ENCODE measurements at regions not wholly inside any gene's neighbourhood (a gene's known extent, or its start where the extent isn't known, plus 50 kb on each side); places are given as distances from the start of the nearest gene placed in this dataset.

- Histone ChIP-seq H2AFZ (ENCODE audit: insufficient read depth, low read depth, low read length, poor library complexity, severe bottlenecking) (no peak overlapping the region), H3K27ac (ENCODE audit: low read length in 2 of 2) (no peak overlapping the region), H3K36me3 (replicated peaks in 1 of 2; ENCODE audit: control extremely low read depth in 1 of 2, control insufficient read depth in 1 of 2, extremely low read depth in 1 of 2, insufficient read depth in 2 of 2, low read length in 1 of 2) (no peaks in the 10 kb centered on the region), H3K79me2 (ENCODE audit: control insufficient read depth, insufficient read depth, low read length) (no peaks in the 10 kb centered on the region), H3K4me3 (ENCODE audit: control extremely low read depth in 1 of 5, extremely low read depth in 1 of 5, insufficient read depth in 1 of 5, low read depth in 2 of 5, low read length in 4 of 5) (no peak overlapping the region), H3K9me3 (ENCODE audit: control extremely low read depth in 1 of 3, control insufficient read depth in 2 of 3, insufficient read depth in 1 of 3, low read length in 2 of 3) (no peaks in the 10 kb centered on the region), H3K4me1 (ENCODE audit: control insufficient read depth in 2 of 2, insufficient read depth in 2 of 2, low read length in 2 of 2) (no peaks in the 10 kb centered on the region), H3K4me2 (replicated peaks; ENCODE audit: low read depth, low read length, poor library complexity, severe bottlenecking) (no peak overlapping the region), H3K27me3 (replicated peaks in 1 of 4; ENCODE audit: control extremely low read depth in 1 of 4, control insufficient read depth in 3 of 4, insufficient read depth in 4 of 4, low read length in 3 of 4) (no peaks in the 10 kb centered on the region), H4K20me1 (ENCODE audit: control insufficient read depth, insufficient read depth, low read length, poor library complexity, severe bottlenecking) (no peaks in the 10 kb centered on the region), H3K9ac (ENCODE audit: low read length) (no peak overlapping the region)
- ChIA-PET CTCF (no interaction called here), POLR2A (no interaction called here)
- DNase-seq = no peak
- Mint-ChIP-seq H3K27ac (no peak overlapping the region), H3K9me3 (ENCODE audit: insufficient read depth) (no peaks in the 10 kb centered on the region), H3K4me1 (no peaks in the 10 kb centered on the region), H3K4me3 (no peak overlapping the region), H3K27me3 (no peaks in the 10 kb centered on the region)
- TF ChIP-seq CTCF (IDR thresholded peaks at IDR 0.05) = no peak
- TF ChIP-seq EZH2 (IDR thresholded peaks at IDR 0.05; ENCODE audit: borderline replicate concordance, insufficient read depth, low read depth, low read length, poor library complexity, severe bottlenecking) = no peak
- whole genome bisulfite sequencing (ENCODE audit: insufficient coverage) = no CpG with 5 or more reads among the region's 1 CpG
- intact Hi-C loops (cut with micrococcal nuclease) = no loop called here
- no peak for ATAC-seq (ENCODE audit: low read depth)
Observed at GRCh38 chr7:46099076-46099475, 178.0 kb upstream of the IGFBP3 start.

GRCh38 chr7:46091071-46091470 is 170.0 kb upstream of the IGFBP3 start:
- peaks cover 8% of the 10 kb centered on the region for H3K27me3 Mint-ChIP-seq
- intact Hi-C loops (cut with micrococcal nuclease) = no loop called here
- no peak overlapping the region for H3K27ac Mint-ChIP-seq
- Histone ChIP-seq H3K9ac (ENCODE audit: low read length) (no peak overlapping the region), H3K4me1 (ENCODE audit: control insufficient read depth in 2 of 2, insufficient read depth in 2 of 2, low read length in 2 of 2) (no peaks in the 10 kb centered on the region), H3K9me3 (ENCODE audit: control extremely low read depth in 1 of 3, control insufficient read depth in 2 of 3, insufficient read depth in 1 of 3, low read length in 2 of 3) (peaks cover 0 to 6% (median 0%) of the 10 kb centered on the region in 3 donors), H4K20me1 (ENCODE audit: control insufficient read depth, insufficient read depth, low read length, poor library complexity, severe bottlenecking) (no peaks in the 10 kb centered on the region), H3K4me3 (ENCODE audit: control extremely low read depth in 1 of 5, extremely low read depth in 1 of 5, insufficient read depth in 1 of 5, low read depth in 2 of 5, low read length in 4 of 5) (no peak overlapping the region), H3K4me2 (replicated peaks; ENCODE audit: low read depth, low read length, poor library complexity, severe bottlenecking) (no peak overlapping the region), H3K27ac (ENCODE audit: low read length in 2 of 2) (no peak overlapping the region), H2AFZ (ENCODE audit: insufficient read depth, low read depth, low read length, poor library complexity, severe bottlenecking) (no peak overlapping the region), H3K79me2 (ENCODE audit: control insufficient read depth, insufficient read depth, low read length) (no peaks in the 10 kb centered on the region), H3K27me3 (replicated peaks in 1 of 4; ENCODE audit: control extremely low read depth in 1 of 4, control insufficient read depth in 3 of 4, insufficient read depth in 4 of 4, low read length in 3 of 4) (no peaks in the 10 kb centered on the region), H3K36me3 (replicated peaks in 1 of 2; ENCODE audit: control extremely low read depth in 1 of 2, control insufficient read depth in 1 of 2, extremely low read depth in 1 of 2, insufficient read depth in 2 of 2, low read length in 1 of 2) (no peaks in the 10 kb centered on the region)
- WGBS (ENCODE audit: insufficient coverage) = no CpG with 5 or more reads among the region's 1 CpG
- no peak for TF ChIP-seq EZH2 (IDR thresholded peaks at IDR 0.05; ENCODE audit: borderline replicate concordance, insufficient read depth, low read depth, low read length, poor library complexity, severe bottlenecking)
- no peak for TF ChIP-seq CTCF (IDR thresholded peaks at IDR 0.05)
- CTCF ChIA-PET = no interaction called here
- POLR2A ChIA-PET = no interaction called here
- H3K9me3 Mint-ChIP-seq (ENCODE audit: insufficient read depth) = peaks cover 3% of the 10 kb centered on the region
- H3K4me3 Mint-ChIP-seq = no peak overlapping the region
- DNase-seq = no peak
- no peak for ATAC-seq (ENCODE audit: low read depth)
- no peaks in the 10 kb centered on the region for H3K4me1 Mint-ChIP-seq
